Small intestine (tissue), 7 donors: ENCODE measurements at regions not wholly inside any gene's neighbourhood (a gene's known extent, or its start where the extent isn't known, plus 50 kb on each side); places are given as distances from the start of the nearest gene placed in this dataset.

Experiments used
- DNase-seq, 2 donors: peaks; one replicate each; pipeline versions ENCODE4 v3.0.0 to v3.0.0-alpha.2; 2013
- FAIRE-seq: peaks from 2 replicates; lab custom pipeline; 2012; peaks lifted over from hg19 to GRCh38; lab: Jason Lieb, UNC
- H3K27ac ChIP-seq, 3 donors: one replicate each; pipeline ENCODE4 v1.5.1; 2013; ENCODE audit warnings: low read length in 2 of 3, mild to moderate bottlenecking in 2 of 3, control low read depth in 1 of 3, inconsistent platforms in 1 of 3, low read depth in 1 of 3, moderate library complexity in 1 of 3
- H3K27me3 ChIP-seq, 3 donors: one replicate each; pipeline ENCODE4 v1.6.1; 2013; ENCODE audit warnings: low read length in 3 of 3, inconsistent platforms in 1 of 3; ENCODE audit not compliant: control insufficient read depth in 3 of 3, insufficient read depth in 3 of 3
- H3K36me3 ChIP-seq, 3 donors: one replicate each; pipeline ENCODE4 v1.6.1; 2013; ENCODE audit warnings: low read length in 3 of 3, inconsistent platforms in 1 of 3, low read depth in 1 of 3, mild to moderate bottlenecking in 1 of 3, moderate library complexity in 1 of 3; ENCODE audit not compliant: control insufficient read depth in 3 of 3, insufficient read depth in 2 of 3
- H3K4me1 ChIP-seq, 3 donors: one replicate each; pipeline ENCODE4 v1.6.1; 2013; ENCODE audit warnings: low read length in 2 of 3, inconsistent platforms in 1 of 3, low read depth in 1 of 3, mild to moderate bottlenecking in 1 of 3, moderate library complexity in 1 of 3; ENCODE audit not compliant: control insufficient read depth in 3 of 3, insufficient read depth in 2 of 3
- H3K4me3 ChIP-seq, 3 donors: one replicate each; pipeline ENCODE4 v1.5.1; 2013; ENCODE audit warnings: low read length in 3 of 3, control low read depth in 1 of 3, inconsistent platforms in 1 of 3, low read depth in 1 of 3, mild to moderate bottlenecking in 1 of 3, moderate library complexity in 1 of 3
- H3K9me3 ChIP-seq, 2 donors: one replicate each; pipeline ENCODE4 v1.6.1; 2013; ENCODE audit warnings: low read depth in 1 of 2, low read length in 1 of 2; ENCODE audit not compliant: control insufficient read depth in 2 of 2, insufficient read depth in 1 of 2
- WGBS, 3 donors: extraction: QIAGEN DNeasy Blood & Tissue Kit; methylation state at CpG; one replicate each; pipeline ENCODE4 v1.1.7; 2013; 5-methylcytosine and 5-hydroxymethylcytosine counted together
- donor health status: healthy with polysubstance abuse.
- donor health status: control.
- donor health status: control.
- donor health status: Bipolar disorder and iron deficiency.
- donor health status: healthy.

- Histone ChIP-seq H3K27me3 (no peaks in the 10 kb centered on the region), H3K9me3 (peaks cover 0 to 17% of the 10 kb centered on the region in 2 donors), H3K27ac (no peak overlapping the region), H3K4me1 (peaks cover 4 to 45% (median 4%) of the 10 kb centered on the region in 3 donors), H3K4me3 (no peak overlapping the region), H3K36me3 (peaks cover 0 to 55% (median 0%) of the 10 kb centered on the region in 3 donors)
- no peak for DNase-seq
- FAIRE-seq, result no peak
- 86 to 93% (median 87%) methylated on average over 12 of the region's 12 CpGs for WGBS, 3 donors
These were observed 73.4 kb upstream of the GSE1 start for GRCh38 chr16:85539629-85540291.

DNA sequence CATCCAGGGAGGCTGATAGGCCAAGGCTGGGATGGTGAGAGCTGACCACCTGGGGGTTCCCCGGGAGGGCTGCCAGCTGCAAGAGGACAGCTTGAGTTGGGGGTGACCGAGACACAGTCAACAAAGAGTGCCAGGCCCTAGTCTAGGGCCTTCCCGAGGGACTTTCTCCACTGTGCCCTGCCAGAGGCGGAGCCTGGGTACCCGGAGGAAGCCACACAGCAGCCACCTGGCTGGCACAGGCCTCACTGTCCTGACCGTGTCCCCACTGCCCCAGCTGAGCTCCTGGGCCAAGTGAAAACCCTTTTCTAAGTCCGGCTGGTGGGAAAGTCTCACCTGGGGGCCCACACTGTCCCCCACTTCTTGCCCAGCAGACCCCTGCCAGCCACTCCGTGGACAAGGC is 71.9 kb upstream of the GSE1 start:
- H3K27ac ChIP-seq, result no peak overlapping the region
- H3K36me3 ChIP-seq, result peaks cover 0 to 60% (median 0%) of the 10 kb centered on the region in 3 donors
- H3K4me3 ChIP-seq, result no peak overlapping the region
- H3K27me3 ChIP-seq, result no peaks in the 10 kb centered on the region
- FAIRE-seq (no peak), DNase-seq (no peak)
- peaks cover 0 to 17% of the 10 kb centered on the region in 2 donors for H3K9me3 ChIP-seq
- WGBS, 3 donors, result 64 to 76% (median 73%) methylated on average over 8 of the region's 8 CpGs
- H3K4me1 ChIP-seq, result peaks cover 0 to 30% (median 1%) of the 10 kb centered on the region in 3 donors

DNA sequence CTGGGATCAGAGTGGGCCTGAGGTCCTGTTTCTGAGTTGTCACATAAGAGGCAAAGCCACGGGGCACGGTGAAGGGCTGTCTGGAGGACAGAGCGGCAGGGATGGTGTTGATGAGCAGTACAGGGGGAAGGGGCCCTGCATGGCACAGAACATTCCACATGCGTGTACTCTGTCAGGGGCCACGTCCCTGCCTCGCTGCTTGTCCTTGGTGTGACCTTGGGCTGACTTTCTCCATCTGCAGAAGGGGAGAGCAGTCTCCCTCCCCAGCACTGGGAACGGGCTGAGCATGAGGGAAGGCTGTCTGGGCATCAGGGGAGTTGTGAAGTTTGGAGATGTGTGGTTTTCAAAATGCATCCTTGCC is 71.5 kb upstream of the GSE1 start:
- Histone ChIP-seq H3K4me3 (no peak overlapping the region), H3K36me3 (peaks cover 0 to 60% (median 0%) of the 10 kb centered on the region in 3 donors), H3K9me3 (peaks cover 0 to 17% of the 10 kb centered on the region in 2 donors), H3K4me1 (peaks cover 0 to 26% (median 0%) of the 10 kb centered on the region in 3 donors), H3K27ac (no peak overlapping the region), H3K27me3 (no peaks in the 10 kb centered on the region)
- FAIRE-seq, result no peak
- WGBS, 3 donors, result 74 to 95% (median 87%) methylated on average over 5 to 7 of the region's 7 CpGs
- DNase-seq, result no peak

- Histone ChIP-seq H3K27me3 (no peaks in the 10 kb centered on the region), H3K36me3 (peaks cover 0 to 54% (median 0%) of the 10 kb centered on the region in 3 donors), H3K4me3 (no peak overlapping the region), H3K4me1 (peaks cover 0 to 20% (median 0%) of the 10 kb centered on the region in 3 donors), H3K27ac (no peak overlapping the region), H3K9me3 (peaks cover 0 to 17% of the 10 kb centered on the region in 2 donors)
- 62 to 66% (median 64%) methylated on average over 20 of the region's 20 CpGs for WGBS, 3 donors
- DNase-seq (no peak), FAIRE-seq (no peak)
These were observed 70.9 kb upstream of the GSE1 start for GRCh38 chr16:85541980-85542900.

- Histone ChIP-seq H3K9me3 (peaks cover 0 to 17% of the 10 kb centered on the region in 2 donors), H3K4me1 (peaks cover 0 to 11% (median 0%) of the 10 kb centered on the region in 3 donors), H3K27me3 (no peaks in the 10 kb centered on the region), H3K4me3 (no peak overlapping the region), H3K27ac (no peak overlapping the region), H3K36me3 (peaks cover 0 to 48% (median 0%) of the 10 kb centered on the region in 3 donors)
- DNase-seq, result no peak
- WGBS, 3 donors, result 85 to 86% (median 86%) methylated on average over 4 of the region's 4 CpGs
- FAIRE-seq, result no peak
These were observed 69.6 kb upstream of the GSE1 start for GRCh38 chr16:85543536-85543935.

GRCh38 chr16:85544016-85544415 is 69.1 kb upstream of the GSE1 start:
- Histone ChIP-seq H3K9me3 (peaks cover 0 to 15% of the 10 kb centered on the region in 2 donors), H3K4me3 (no peak overlapping the region), H3K27ac (no peak overlapping the region), H3K36me3 (peaks cover 0 to 46% (median 0%) of the 10 kb centered on the region in 3 donors), H3K27me3 (no peaks in the 10 kb centered on the region), H3K4me1 (peaks cover 0 to 8% (median 0%) of the 10 kb centered on the region in 3 donors)
- no peak for DNase-seq
- 90 to 96% (median 95%) methylated on average over 16 of the region's 16 CpGs for WGBS, 3 donors
- no peak for FAIRE-seq

GRCh38 chr16:85544668-85545067 is 68.5 kb upstream of the GSE1 start:
- no peaks in the 10 kb centered on the region for H3K27me3 ChIP-seq
- peaks cover 0 to 8% (median 0%) of the 10 kb centered on the region in 3 donors for H3K4me1 ChIP-seq
- no peak overlapping the region for H3K27ac ChIP-seq
- H3K4me3 ChIP-seq, result no peak overlapping the region
- no peak for FAIRE-seq
- WGBS, 3 donors, result 85 to 93% (median 92%) methylated on average over 15 to 16 of the region's 16 CpGs
- DNase-seq, result no peak
- H3K9me3 ChIP-seq, result peaks cover 0 to 8% of the 10 kb centered on the region in 2 donors
- H3K36me3 ChIP-seq, result peaks cover 0 to 44% (median 0%) of the 10 kb centered on the region in 3 donors

DNA sequence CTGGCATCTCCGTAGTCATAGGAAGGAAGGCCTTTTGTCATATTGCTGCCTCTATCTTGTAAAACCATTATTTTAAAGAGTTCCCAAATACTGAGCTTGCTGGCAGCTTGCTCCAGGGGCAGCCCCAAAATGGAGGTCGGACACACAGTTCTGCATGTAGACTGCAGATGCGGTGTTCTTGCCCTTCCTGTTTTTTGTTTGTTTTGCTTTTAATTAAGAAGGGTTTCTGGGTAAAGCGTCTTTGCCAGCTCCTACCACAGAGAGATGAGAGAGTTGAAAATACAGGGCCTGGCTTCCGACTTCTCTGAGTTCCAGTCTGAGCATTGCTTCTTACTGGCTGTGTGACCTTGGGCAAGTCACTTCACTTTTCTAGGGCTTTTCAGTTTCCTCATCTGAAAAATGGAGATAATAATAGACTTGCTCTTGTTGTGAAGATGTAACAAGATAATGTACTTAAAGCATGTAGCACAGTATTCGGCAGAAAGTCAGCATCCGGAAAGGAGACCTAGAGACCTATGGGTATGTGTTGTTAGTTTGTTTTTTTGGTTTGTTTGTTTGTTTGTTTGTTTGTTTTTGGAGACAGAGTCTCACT is 67.8 kb upstream of the GSE1 start:
- H3K4me1 ChIP-seq, result peaks cover 0 to 12% (median 0%) of the 10 kb centered on the region in 3 donors
- H3K4me3 ChIP-seq, result no peak overlapping the region
- 87 to 93% (median 91%) methylated on average over 7 of the region's 7 CpGs for WGBS, 3 donors
- FAIRE-seq, result no peak
- no peaks in the 10 kb centered on the region for H3K27me3 ChIP-seq
- peaks cover 0 to 2% of the 10 kb centered on the region in 2 donors for H3K9me3 ChIP-seq
- DNase-seq, result no peak
- H3K36me3 ChIP-seq, result peaks cover 0 to 43% (median 0%) of the 10 kb centered on the region in 3 donors
- no peak overlapping the region for H3K27ac ChIP-seq
